Right lung (tissue), 2 donors: ENCODE measurements at regions not wholly inside any gene's neighbourhood (a gene's known extent, or its start where the extent isn't known, plus 50 kb on each side); places are given as distances from the start of the nearest gene placed in this dataset.
A peak's percentile ranks its signal among the peaks of the same experiment; 100 is the strongest.
"Not testable (repeated sequence)": the region's sequence is repeated elsewhere in the genome, so short reads cannot be mapped to it uniquely, and the experiment has no call there.

Source experiments
- DNase-seq, 2 donors: peaks; one replicate each; pipeline ENCODE4 v3.0.0-alpha.2; 2013

DNA sequence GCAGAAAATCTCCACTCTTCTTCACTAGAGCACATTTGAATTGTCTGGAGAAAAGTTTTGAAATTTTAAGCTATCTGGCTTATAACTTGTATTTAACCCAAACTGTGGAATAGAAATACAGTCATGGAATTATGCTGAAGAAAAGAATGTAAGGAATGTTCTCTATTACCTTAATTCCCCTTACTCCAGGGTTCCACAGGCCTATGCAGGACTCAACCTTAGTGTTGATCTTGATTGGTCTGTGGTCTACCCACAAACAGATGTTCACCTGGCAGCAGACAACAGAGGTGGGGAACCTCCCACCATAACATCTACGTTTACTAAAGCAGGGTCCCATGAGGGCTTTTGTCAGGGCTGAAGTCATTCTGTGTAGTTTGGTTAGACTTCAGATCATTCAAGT lies 189.3 kb upstream of the GPRIN3 start:
- no peak for DNase-seq

DNA sequence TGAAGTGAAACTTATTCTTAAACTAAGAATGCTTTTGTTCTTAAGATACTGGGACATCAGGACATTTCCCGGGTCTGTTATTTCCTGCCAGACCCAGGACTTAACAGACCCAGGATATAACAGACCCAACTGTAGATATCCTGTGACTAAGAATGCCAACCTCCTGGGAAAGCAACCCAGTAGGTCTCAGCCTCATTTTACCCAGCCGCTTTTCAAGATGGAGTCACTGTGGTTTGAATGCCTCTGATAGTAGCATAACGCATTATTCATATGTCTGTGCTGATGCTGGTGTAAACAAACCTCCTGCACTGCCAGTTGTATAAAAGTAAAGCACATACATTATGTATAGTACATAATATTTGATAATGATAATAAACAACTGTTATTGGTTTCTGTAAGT lies 185.8 kb upstream of the GPRIN3 start:
- no peak for DNase-seq

DNA sequence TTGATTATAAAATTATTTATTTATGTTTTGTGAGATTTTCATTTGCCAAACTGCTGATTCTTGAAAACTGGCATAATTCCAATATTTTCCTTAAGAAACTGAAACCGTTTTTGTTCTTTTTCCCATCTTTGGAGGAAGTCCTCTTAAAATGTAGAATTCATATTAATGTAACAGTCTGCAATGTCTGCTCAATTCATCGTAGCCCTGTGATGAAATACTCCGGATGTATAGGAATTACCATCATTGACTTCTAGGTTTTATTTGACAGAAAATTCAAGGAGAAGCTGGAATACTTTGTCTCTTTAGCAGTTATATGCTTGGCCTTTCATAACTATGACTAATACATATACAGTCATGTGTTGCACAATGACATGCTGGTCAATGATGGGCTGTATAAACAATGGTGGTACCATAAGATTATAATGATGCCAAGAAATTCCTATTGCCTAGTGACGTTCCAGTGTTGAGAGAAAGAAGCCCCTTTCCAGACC lies 185.0 kb upstream of the GPRIN3 start:
- DNase-seq = peak in 1 of 2 donors; percentile 39

DNA sequence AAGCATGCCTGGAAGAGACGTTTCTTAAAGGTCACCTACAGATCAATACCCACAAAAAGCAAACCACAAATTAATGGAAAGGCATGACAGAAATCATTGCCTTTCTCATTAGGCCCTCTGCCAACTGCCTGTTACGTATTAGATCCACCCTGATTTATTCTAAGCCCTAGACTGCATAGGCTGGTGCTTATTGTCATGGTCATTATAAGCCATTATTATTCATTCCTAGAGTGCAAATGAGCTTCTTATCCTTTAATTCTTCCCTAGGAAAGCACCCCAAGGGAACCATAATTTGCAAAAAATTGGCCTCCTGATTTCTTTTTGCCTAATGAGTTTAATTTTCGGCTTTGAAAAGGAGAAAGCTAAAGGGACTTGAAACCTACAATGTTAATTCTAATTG lies 184.2 kb upstream of the GPRIN3 start:
- no peak for DNase-seq

DNA sequence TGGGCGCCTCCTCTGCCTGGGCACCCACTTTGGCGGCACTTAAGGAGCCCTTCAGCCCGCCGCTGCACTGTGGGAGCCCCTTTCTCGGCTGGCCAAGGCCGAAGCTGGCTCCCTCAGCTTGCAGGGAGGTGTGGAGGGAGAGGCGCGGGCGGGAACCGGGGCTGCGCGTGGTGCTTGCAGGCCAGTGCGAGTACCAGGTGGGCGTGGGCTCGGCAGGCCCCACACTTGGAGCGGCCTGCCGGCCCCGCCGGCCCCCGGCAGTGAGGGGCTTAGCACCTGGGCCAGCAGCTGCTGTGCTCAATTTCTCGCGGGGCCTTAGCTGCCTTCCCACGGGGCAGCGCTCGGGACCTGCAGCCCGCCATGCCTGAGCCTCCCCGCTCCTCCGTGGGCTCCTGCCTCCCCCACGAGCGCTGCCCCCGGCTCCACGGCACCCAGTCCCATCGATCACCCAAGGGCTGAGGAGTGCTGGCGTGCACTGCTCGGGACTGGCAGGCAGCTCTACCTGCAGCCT lies 182.4 kb upstream of the GPRIN3 start:
- not testable (repeated sequence) for DNase-seq

DNA sequence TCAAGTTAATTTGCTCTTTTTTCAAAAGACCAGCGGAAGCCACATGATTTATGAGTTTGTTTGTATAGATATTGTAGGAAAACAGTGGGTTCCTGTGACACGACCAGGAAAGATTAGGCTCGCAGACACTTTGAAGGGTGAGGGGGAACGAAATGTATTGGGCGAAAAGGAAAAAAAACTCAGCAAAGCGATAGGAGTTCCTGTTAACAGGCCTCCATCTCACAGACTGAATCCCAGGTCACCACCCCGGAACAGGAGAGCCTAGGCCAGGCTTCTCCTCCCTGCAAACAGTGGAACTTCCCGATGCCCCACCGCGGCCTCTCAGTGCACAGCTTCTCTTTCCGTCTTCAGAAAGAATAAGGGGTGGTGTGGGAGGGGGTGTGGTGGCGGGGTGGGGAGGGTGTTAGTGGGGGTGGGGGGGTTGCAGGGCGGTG lies 181.8 kb upstream of the GPRIN3 start:
- no peak for DNase-seq

DNA sequence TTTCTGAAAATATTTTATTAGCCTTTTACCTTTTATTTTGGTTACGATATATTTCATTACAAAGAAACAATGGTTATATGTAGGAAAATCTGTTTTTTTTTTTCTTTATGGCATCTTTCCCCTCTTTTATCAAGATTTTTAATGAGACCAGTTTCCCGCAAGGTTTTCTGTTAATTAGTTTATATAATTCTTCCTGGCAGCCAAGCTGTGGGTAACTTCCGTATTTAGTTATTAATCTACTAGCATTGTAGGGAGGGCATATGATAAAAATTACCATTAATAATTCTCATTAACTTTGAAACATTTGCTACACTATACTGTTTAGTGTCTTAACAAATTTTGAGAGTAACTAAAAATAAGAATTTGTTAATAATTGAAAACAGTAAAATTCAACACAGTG lies 181.1 kb upstream of the GPRIN3 start:
- no peak for DNase-seq

DNA sequence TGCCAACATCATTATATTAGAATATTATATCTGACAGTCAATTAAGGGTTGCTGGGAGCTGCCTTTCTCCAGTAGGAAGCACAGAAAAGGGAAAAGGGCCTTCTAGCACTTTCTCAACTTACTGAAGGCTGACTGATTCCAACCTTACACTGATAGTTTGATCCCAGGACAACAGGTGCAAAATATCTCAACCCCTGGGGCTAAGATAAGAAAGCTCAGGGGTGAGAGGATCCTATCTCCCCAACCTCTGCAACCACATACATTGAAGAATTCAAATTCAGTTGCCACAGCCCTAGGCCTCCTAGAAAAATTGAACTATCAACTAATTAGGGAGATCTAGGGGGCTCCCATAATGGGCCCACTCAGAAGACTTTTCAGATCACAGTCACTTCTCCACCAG lies 179.1 kb upstream of the GPRIN3 start:
- no peak for DNase-seq

DNA sequence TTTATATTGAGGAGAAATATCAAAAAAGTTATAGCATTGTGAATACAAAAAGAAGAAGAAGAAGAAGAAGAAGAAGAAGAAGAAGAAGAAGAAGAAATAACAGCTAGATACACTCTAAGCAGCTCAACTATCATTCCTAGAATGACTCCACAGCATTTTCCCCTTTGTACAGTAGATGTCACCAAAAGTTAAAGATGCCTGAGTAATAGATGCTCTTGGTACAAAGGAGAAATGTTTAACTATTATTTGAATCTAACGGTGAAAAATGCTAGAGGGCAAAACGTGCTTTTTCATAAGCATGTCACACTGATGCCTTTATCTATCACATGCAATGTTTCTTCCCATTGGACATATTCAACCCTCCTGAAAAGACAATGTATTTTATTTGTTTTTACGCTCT lies 178.4 kb upstream of the GPRIN3 start:
- no peak for DNase-seq

DNA sequence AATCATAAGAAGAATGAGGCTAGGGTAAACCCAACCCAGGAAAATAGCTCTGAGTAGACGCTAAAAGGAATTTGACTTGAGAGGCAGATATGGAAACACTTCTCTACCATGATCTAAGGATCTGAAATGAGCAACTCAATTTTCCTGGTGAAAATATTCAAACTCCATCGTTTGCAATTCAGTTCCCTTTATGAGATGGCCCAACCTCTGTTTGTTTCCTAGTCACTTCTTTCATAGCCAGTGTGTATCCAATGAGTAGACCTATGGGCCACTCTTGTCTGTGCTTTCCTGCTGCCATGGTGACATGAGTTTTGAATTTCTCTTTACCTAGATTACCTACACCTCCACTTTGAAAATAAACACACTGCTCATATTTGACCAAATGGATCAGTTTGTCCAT lies 176.2 kb upstream of the GPRIN3 start:
- DNase-seq = no peak

DNA sequence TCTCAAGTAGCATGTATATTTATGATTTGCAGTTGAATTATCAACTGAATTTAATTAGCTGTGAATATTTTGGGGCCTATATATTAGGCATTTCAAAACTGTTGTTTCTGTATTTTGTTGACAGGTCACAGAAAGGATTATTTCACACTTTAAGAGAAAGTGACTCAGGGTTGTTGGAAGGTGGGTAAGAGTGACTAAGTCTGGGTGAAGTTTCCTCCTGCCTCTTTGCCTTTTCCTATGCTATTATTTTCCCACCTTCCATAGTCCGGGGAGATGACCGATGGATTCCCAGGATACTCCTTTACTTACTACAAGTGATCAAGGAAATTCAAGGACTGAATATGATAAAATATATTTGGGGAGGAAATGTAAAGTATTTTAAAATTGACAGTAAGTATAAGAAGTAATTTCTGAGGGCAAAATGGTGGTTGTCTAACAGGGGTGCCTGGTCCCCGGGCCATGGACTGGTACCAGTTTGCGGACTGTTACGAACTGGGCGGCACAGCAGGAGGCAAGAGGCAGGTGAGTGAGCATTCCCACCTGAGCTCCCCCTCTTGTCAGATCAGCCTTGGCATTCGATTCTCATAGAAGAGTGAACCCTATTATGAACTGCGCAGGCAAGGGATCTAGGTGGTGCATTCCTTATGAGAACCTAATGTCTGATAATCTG lies 175.5 kb upstream of the GPRIN3 start:
- no peak for DNase-seq

DNA sequence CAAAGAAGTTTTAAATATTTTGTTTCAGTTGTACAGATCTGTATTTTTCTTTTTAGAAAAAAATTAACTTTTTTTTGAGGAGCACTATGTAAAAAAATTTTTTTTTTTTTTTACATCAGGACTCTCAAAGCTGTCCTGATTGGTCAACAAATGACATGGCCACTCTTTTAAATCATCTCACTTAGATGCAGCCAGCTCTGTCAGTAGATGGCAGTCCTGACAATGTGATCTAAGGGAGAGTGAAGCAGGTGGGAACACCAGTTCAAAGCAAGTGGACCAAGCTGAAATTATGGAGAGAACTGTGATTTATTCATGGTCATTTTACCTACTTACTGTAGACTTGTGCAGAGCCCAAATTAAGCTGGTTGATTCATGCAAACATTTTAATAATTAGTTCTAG lies 174.7 kb upstream of the GPRIN3 start:
- no peak for DNase-seq

DNA sequence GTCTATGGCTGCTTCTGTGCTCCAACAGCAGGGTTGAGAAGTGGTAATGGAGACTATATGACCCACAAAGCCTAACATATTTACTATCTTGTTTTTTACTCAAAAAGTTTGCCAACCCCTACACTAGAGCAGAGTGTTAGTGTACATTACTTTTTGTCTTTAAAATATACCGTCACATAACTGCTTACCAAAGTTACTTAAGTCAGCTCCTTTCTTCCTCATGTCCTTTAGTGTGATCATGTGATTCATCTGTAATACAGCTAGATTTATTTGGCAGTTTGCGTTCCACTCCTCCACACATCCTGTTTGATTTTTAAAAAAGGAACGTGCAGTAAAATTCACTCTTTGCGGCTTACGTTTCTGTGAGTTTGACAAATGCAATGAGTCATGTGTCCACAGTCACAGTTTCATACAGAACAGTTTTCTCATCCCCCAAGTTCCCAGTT lies 162.4 kb upstream of the GPRIN3 start:
- no peak for DNase-seq

DNA sequence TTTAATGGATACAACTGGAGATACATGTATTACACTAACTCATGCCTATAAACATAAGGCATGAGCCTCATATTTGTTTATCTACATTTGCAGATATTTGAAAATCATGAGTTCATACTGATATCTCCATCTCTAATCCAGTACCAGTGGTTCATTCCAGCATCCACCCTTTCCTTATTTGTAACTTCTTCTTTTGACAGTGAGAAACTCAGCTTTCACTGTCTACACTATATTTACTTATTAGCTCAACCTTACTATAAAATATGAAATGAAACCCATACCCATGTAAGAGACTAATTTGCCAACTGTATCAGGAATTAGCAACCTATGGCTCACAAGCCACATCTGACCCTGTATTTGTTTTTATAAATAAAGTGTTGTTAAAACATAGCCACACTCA lies 161.9 kb upstream of the GPRIN3 start:
- DNase-seq = no peak

DNA sequence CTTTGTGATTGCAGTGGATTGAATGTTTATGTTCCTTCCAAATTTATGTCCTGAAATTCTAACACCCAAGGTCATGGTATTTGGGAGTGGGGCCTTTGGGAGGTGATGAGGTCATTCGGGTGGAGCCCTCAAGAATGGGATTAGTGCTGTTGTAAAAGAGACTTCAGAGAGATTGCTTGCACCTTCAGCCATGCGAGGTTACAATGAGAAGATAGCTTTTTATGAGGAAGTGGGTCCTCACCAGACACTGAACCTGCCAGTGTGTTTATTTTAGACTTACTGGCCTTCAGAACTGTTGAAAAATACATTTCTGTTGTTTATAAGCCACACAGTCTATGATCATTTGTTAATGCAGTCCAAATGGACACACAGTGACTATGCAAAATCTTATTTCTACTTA lies 161.0 kb upstream of the GPRIN3 start:
- DNase-seq = no peak

DNA sequence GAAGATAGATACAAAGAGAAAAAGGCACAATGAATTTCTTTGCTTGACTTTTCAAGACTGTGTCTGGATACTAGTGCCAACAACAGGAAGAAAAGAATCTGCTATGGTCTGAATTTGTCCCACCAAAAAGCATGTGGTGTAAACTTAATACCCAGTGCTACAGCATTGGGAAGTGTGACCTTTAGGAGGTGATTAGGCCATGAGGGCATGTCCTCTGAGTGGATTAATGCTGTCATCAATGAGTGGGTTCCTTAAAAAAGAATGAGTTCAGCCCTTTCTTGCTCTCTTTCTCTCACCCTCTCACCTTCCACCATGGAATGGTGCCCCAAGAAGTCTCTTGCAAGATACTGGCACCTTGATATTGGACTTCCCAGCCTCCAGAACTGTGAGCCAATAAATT lies 155.7 kb upstream of the GPRIN3 start:
- no peak for DNase-seq

DNA sequence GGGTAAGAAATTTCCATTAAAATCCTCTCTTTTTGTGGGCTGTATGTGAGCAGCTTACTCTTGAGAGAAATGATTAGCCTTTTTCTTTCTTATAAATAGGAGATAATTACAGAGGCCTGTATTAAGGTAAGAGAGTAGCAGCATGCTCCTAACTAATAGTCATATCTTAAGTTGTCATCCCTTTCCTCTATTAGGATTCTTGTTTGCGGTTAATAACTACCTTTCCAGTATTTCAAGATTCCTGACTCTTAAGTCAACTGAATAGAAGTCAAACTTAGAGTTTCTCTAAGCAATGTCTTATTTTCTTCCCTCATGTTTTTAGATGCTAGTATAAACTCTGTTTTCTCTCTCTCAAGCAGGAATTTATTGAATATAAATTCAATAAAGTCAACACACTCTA lies 139.9 kb upstream of the GPRIN3 start:
- no peak for DNase-seq

DNA sequence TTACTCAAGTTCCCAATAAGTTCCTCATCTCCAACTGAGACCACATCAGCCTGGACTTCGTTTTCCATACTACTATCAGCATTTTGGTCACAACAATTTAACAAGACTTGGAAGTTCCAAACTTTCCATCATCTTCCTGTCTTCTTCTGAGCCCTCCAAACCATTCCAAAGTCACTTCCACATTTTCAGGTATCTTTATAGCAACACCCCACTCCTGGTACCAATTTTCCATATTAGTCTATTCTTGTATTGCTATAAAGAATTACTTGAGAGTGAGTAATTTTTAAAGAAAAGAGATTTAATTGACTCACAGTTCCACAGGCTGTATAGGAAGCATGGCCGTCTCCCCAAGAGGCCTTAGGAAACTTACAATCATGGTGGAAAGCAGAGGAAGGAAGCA lies 138.6 kb upstream of the GPRIN3 start:
- DNase-seq = no peak

DNA sequence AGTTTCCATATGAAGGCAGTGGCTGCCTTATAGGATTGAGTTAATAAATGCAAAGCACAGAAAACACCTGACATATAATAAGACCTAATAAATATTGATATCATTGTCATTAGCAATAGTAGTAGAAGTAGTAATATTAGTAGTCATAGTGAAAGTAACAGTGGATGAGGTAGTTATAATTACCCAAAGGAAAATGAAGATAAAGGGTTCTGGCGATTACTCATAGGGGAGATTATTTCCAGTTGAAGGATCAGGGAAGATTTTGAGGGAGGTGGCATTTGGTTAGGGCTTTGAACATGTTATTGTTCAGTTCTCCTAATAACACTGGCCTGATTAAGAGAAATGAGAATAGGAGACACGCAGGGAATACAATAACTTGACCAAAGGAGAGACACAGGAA lies 131.9 kb upstream of the GPRIN3 start:
- DNase-seq = no peak

DNA sequence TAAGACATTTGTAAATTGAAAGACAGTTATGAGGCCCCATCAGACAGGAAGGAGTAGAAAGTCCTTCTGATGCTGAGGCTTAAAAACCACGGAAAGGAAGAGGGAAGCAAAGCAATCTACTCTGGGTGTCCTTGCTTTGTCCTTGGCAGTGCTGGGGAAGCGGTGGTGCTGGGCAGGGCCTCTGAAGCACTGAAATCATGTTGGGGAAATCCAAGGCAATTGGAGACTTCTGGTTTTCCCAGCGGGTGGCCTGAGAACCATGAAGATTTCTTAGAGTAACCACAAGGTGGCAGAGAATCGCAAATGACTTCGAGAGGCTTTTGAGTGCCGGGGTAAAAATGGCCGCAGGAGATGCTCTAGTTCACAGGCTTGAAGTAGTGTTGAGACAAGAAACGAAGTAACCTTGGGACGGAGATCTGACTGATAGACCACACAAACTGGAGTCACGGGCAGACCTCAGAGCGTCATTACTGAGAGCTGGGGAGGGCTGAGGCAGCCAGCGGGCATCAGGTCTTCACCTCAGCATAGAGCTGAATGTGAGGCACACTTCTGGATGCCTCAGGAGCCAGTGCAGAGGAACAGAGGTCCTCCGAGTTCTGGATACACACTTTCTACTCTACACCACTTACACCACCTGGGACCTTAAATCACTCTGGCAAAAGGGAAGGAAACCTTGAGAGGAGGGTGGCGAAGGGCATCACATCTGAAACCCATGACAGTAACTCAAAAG lies 130.7 kb upstream of the GPRIN3 start:
- DNase-seq = no peak

DNA sequence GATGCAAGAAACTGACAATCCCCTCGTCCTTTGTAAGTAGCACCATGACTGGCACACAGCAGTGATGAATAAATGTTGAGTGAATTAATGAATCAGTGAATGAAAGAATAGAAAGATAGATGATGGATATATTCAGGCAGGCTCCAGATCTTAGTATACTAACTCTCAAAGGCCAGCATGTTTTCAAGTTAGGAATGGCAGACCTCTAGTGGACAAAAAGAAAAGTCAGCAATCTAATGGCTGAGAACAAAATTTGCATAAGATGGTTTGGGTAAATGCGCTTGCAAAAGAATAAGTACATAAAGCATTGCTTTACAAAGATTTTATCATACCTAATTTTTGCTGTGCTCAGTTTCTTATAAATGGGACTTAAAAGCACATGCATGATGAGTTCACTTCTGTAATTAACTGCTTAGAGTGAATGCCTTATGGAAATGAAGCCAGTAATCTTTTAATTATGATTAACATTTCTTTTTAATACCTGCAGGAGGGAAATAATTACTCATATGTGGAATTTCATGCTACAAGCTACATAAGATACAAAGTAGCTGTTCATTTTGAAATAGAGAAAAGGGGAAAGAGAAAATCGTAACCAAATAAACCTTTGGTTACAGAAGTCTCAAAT lies 126.9 kb upstream of the GPRIN3 start:
- peak in 1 of 2 donors; percentile 23 for DNase-seq

DNA sequence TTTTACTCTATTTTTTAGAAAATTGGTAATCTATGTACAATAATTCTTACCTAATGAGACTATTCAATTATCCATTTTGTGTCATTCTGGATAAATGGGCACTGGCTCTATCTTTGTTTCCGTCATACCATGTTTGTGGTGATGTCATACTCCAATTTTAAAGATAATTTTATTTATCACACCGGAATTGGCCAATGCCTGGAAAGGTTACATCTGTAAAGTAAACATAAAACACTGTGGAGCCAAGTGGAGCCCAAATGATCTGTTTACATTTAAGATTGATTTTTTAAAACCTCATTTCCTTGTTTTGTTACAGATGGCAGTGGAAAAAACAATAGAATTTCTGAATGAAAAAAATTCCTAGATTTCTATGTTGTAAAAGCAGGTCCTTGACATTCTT lies 120.2 kb upstream of the GPRIN3 start:
- DNase-seq = no peak

DNA sequence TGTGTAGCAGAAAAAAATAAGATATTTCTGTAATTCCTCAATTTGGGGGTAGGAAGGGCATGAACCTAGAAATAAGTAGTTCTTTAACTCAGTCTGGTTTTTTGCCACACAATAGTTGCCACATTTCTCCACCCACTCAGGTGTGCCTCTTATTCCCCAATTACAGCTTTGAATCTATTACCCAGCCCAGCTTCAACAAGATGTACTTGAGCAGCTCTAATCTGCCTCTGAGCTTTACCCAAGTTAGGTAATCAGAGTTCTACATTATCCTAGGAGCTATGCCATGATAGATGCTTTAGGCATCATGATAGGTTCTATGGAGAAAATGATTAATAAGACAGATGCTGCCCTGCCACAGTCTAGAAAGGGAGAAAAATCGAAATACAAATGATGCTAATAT lies 117.4 kb upstream of the GPRIN3 start:
- DNase-seq = no peak
